HG02642 (cell line): ENCODE measurements at regions not wholly inside any gene's neighbourhood (a gene's known extent, or its start where the extent isn't known, plus 50 kb on each side); places are given as distances from the start of the nearest gene placed in this dataset.

Source experiments
- ATAC-seq: cut with Tn5 transposase; IDR thresholded peaks from one replicate; pipeline ENCODE4 v1.9.1; 2021; ENCODE audit warnings: mild to moderate bottlenecking; ENCODE audit not compliant: unreplicated experiment, poor library complexity

- ATAC-seq, result no peak
Observed at GRCh38 chr6:8683204-8683603, 247.9 kb upstream of the SLC35B3 start.

- ATAC-seq, result no peak
Observed at GRCh38 chr6:8679823-8680222, 244.5 kb upstream of the SLC35B3 start.

- ATAC-seq, result no peak
Observed at GRCh38 chr6:8678466-8678865, 243.1 kb upstream of the SLC35B3 start.

DNA sequence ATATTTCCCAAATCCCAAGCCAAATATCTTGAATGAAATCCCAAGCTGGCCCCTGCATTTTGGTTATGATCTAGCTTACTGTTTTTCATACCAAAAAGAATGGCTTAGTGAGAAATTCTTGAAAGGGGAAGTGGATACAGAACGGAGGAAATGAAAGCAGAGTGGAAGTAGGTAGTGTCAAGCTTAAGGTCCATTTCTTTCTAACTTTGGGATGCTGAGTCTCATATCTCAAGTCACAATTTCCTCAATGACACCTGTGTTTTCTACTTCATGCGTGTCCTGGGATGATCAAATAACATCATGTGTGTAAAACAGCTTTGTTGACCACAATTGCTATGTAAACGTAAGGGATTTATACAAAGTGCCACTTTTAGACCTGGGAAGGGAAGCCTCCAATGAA is 238.8 kb upstream of the SLC35B3 start:
- ATAC-seq, result no peak

DNA sequence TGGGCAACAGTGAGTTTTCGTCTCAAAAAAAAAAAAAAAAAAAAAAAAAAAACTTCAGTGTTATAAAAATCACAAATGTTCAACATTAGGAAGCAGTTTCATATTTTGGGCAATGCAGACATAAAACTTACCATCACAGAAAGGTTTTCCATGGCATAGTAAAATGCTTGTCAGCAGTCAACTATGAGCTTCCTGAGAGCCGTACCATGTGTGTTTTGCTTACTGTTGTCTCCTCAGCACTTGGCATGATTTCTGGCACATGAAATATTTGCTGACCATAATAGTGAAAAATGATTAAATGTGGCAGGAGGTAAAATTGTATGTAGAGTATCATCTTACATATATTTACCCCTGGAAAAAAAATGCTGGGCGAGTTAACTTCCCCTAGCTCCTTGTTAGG is 237.5 kb upstream of the SLC35B3 start:
- no peak for ATAC-seq

- ATAC-seq, result no peak
Observed at GRCh38 chr6:8670792-8671191, 235.4 kb upstream of the SLC35B3 start.

DNA sequence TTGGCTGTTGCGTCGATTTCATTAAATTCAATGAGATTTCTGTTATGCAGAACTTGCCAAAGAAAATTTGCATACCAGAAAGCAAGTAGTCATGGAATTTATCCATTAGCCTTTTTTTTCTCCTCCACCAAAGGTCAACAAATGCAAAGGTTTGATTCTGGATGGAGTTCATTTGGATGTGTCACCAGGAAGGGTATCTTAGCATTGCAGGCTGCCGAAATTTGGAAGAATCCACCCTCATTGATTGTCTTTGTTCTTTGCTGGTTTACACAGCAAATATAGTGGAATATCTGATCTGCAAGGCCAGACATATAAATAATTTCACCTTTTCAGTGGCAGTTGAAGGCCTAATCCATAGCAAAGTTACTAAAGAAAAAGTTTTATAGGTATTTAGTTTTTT is 229.4 kb upstream of the SLC35B3 start:
- ATAC-seq, result no peak

DNA sequence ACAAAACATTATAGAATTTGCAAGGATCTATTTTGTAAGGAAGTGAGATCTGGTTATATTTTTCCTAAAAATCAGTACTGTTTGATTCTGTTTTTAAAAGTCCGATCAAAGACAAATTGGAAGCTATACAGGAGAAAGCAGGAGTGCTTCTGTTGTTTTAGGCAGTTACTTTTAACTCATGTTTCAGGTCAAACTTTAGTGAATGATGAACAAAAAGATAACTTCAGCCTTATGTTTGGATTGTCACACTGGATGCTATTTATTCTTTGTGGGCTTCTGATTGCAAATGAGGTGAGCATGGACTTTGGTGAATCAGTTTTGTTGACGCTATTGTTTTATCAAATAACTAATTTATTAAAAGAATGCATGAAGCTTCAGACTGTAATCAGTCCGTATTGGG is 228.7 kb upstream of the SLC35B3 start:
- no peak for ATAC-seq

GRCh38 chr6:8659404-8660189 is 224.3 kb upstream of the SLC35B3 start:
- ATAC-seq, result no peak

DNA sequence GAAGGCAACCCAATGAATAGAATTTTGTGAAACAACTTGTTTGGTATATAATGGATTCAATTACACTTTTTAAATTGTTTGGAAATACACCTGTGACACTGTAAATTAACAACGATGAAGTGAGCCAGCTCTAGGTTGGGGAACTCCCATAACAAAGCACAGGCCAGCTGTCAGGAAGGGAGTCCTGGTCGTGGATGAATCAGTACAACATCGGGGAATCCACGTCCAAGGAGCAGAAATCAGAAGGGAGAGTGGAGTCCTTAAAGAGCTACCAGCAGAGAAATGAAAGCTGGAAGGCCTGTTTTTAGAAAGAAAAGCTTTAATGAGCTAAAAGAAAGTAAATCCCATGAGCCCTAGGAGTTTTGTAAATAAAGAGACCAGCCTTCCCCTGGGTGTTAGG is 223.1 kb upstream of the SLC35B3 start:
- no peak for ATAC-seq

- no peak for ATAC-seq
Observed at GRCh38 chr6:8657522-8657921, 222.2 kb upstream of the SLC35B3 start.

- ATAC-seq, result no peak
Observed at GRCh38 chr6:8655670-8656454, 220.5 kb upstream of the SLC35B3 start.

- ATAC-seq, result no peak
Observed at GRCh38 chr6:8652710-8653109, 217.4 kb upstream of the SLC35B3 start.

- no peak for ATAC-seq
Observed at GRCh38 chr6:8651998-8652397, 216.7 kb upstream of the SLC35B3 start.

GRCh38 chr6:8645212-8645611 is 209.9 kb upstream of the SLC35B3 start:
- no peak for ATAC-seq

DNA sequence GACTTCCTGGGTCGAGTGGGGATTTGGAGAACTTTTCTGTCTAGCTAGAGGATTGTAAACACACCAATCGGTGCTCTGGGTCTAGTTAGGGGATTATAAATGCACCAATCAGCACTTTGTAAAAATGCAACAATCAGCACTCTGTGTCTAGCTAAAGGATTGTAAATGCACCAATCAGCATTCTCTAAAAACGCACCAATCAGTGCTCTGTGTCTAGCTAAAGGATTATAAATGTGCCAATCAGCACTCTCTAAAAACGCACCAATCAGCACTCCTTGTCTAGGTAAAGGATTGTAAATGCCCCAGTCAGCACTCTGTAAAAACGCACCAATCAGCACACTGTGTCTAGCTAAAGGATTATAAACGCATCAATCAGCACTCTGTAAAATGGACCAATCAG is 209.0 kb upstream of the SLC35B3 start:
- ATAC-seq, result no peak

DNA sequence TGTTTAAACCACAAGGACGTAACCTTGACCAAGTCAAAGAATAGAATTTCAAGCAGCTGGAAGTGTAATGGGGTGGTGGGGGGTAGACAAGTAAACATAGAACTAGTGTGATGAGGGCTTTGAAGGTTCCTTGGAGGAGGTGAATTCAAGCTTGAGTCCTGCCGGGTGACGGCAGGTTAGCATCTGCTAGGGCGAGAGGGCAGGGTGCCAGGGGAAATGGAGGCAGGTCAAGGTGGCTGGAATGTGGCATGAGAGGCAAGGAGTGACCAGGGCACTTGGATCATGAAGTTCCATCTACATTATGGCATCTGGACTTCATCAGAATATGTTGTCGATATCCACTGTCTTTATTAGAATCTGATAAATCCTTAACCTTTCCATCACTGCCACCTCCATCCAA is 207.5 kb upstream of the SLC35B3 start:
- no peak for ATAC-seq

DNA sequence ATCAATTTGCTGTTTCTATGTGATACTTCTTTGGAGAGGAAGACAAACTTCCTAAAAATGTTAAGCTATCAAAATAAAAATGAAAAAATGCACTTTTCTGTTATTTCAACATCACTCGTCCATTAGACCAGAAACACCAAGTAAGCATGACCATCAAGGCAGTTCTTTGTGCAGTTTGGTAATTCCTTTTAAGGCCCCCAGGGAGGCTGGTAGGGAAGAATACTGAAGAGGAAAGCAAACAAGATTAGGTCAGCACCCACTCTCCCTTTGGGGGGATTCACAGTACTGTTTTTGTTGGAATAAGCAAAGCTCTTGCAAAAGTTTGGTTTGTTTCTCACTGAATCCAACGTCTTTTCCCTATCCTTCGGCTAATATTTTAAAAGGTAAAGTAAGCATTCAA is 206.8 kb upstream of the SLC35B3 start:
- ATAC-seq, result no peak

DNA sequence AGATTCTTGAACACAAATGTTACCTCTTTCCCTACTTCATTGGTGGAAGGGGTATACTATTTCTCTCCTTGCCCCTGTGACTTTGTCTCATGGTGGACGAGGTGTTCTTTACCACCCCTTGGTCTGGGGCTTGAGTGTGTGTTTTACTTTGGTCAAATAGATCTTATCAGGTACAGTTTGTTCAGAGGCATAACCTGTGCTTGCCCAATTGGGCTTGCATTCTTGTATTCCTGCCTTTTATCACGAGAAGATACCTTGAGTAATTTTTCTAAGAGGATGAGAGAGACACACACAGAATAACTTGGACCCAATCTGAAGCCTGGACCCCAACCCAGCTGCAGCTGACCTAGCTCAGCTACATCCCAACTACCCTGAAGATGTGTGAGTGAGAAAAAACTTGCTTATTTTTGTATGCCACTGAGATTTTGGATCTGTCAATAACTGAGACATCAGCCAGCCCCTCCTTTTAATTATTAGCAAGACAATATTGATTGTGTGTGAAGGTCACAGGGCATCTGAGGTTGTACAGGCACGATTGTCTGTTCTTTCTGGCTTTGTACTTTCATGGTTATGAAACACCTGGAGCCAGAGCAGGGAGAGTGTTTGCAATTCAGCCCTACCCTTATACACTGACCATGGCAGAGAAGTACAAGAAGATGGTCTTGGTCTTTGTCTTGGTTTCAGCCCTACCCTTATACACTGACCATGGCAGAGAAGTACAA is 204.7 kb upstream of the SLC35B3 start:
- ATAC-seq, result no peak

GRCh38 chr6:8637896-8638597 is 202.7 kb upstream of the SLC35B3 start:
- no peak for ATAC-seq

DNA sequence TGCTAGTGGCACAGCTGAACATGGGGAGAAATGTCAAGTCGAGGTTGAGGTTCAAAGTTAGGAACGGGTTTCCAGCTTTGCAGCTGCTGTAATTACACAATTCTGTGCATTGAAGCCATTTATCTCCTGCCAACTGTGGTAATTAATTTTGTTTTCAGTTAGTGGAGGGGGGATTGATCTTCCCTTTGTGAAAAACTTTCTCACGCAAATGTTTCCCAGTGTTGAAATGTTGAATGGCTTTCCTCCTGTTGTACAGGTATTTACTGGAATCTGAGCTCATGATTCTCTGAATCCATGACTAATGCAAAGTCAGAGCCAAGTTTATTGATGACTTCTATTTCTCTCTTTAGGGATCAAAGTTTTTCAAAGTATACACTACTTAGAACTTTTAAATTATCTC is 198.4 kb upstream of the SLC35B3 start:
- no peak for ATAC-seq
